Progenitor cell of endocrine pancreas (in vitro differentiated cells): ENCODE measurements at regions not wholly inside any gene's neighbourhood (a gene's known extent, or its start where the extent isn't known, plus 50 kb on each side); places are given as distances from the start of the nearest gene placed in this dataset.
A peak's percentile ranks its signal among the peaks of the same experiment; 100 is the strongest.

Source experiments
- DNase-seq: peaks from one replicate; pipeline ENCODE4 v3.0.0; 2021; ENCODE audit warnings: low spot score; ENCODE audit not compliant: unreplicated experiment
- H3K27ac Mint-ChIP-seq: 2 replicates; pipeline ENCODE4 v1.8.0; 2021; ENCODE audit warnings: mild to moderate bottlenecking, moderate library complexity, mixed read lengths
- H3K27me3 Mint-ChIP-seq: 2 replicates; pipeline ENCODE4 v1.8.0; 2021; ENCODE audit warnings: mixed read lengths
- H3K36me3 Mint-ChIP-seq: 2 replicates; pipeline ENCODE4 v1.8.0; 2022; ENCODE audit warnings: mixed read lengths; ENCODE audit not compliant: insufficient read depth
- H3K4me1 Mint-ChIP-seq: 2 replicates; pipeline ENCODE4 v1.8.0; 2021; ENCODE audit warnings: low read depth, mixed read lengths
- H3K4me3 Mint-ChIP-seq: 2 replicates; pipeline ENCODE4 v1.8.0; 2021; ENCODE audit warnings: low read depth, mild to moderate bottlenecking, moderate library complexity, mixed read lengths
- H3K9me3 Mint-ChIP-seq: 2 replicates; pipeline ENCODE4 v1.8.0; 2021; ENCODE audit warnings: low read depth, mixed read lengths
- TF ChIP-seq, protein P1 (sequence below): fragments of 200-600 bp; sonication (generic); IDR thresholded peaks from one replicate; pipeline ENCODE4 v1.5.0; 2021; ENCODE audit warnings: antibody characterized with exemption, mild to moderate bottlenecking; ENCODE audit not compliant: unreplicated experiment

DNA sequence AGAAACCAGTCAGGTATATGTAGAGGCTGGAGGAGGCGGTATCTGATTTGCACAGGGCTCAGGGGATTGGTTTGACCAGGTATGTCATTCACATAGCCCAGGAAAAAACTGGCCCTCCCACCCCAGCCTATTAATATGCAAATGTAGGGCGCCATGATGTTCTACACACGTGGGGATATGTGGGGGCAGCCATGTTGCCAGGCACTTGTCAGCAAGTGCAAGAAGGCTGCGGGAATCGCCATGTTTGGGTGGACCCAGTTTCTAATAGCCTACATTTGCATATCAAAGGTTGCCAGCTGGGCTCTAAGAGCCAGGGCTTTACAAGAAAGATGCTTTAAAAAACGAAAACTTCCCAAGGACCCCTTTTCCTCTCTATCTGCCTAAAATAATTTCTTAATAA, 335.1 kb downstream of the SMARCA1 start:
- Mint-ChIP-seq H3K36me3 (peaks cover 2% of the 10 kb centered on the region), H3K4me3 (no peak overlapping the region), H3K9me3 (peaks cover 4% of the 10 kb centered on the region), H3K27me3 (peaks cover 33% of the 10 kb centered on the region), H3K27ac (no peak overlapping the region), H3K4me1 (peaks cover 25% of the 10 kb centered on the region)
- DNase-seq, result no peak
- TF ChIP-seq, protein P1, sequence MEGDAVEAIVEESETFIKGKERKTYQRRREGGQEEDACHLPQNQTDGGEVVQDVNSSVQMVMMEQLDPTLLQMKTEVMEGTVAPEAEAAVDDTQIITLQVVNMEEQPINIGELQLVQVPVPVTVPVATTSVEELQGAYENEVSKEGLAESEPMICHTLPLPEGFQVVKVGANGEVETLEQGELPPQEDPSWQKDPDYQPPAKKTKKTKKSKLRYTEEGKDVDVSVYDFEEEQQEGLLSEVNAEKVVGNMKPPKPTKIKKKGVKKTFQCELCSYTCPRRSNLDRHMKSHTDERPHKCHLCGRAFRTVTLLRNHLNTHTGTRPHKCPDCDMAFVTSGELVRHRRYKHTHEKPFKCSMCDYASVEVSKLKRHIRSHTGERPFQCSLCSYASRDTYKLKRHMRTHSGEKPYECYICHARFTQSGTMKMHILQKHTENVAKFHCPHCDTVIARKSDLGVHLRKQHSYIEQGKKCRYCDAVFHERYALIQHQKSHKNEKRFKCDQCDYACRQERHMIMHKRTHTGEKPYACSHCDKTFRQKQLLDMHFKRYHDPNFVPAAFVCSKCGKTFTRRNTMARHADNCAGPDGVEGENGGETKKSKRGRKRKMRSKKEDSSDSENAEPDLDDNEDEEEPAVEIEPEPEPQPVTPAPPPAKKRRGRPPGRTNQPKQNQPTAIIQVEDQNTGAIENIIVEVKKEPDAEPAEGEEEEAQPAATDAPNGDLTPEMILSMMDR, result no peak

DNA sequence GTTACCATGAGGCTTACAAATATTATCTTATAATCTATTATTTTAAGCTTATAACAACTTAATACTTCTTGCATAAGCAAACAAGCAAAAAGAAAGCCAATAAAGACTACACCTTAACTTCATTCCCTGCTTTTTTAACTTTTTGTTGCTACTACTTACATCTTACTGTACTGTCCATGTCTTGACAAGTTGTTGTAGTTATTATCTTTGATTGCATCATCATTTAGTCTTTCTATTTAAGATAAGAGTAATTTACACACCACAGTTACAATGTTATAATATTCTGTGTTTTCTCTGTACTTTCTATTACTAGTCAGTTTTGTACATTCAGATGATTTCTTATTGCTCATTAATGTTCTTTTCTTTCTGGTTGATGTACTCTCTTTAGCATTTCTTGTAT, 346.6 kb downstream of the SMARCA1 start:
- Mint-ChIP-seq H3K27me3 (peaks cover 5% of the 10 kb centered on the region), H3K27ac (no peak overlapping the region), H3K36me3 (peaks cover 17% of the 10 kb centered on the region), H3K9me3 (peaks cover 30% of the 10 kb centered on the region), H3K4me1 (peaks cover 2% of the 10 kb centered on the region), H3K4me3 (no peak overlapping the region)
- TF ChIP-seq, protein P1, result no peak
- no peak for DNase-seq

DNA sequence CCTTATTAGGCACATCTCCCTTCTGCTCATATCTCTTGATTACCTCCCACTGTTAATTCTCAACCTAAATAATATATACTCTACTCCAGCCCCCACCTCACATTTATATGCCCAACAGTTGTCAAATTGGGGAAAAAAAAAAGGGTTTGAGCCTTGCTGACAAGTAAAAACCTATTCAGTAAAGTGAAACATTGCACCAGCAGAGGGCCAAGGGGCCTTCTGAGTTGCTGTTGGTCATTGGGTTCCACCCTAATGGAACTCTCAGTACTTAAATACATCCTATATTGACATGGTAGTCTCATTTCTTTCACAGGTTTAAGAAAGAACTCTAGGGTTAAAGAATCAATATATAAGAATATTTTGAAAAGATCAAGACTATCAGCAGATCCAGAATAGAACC, 362.2 kb downstream of the SMARCA1 start:
- Mint-ChIP-seq H3K27ac (no peak overlapping the region), H3K36me3 (peaks cover 9% of the 10 kb centered on the region), H3K4me1 (no peaks in the 10 kb centered on the region), H3K27me3 (no peaks in the 10 kb centered on the region), H3K9me3 (peaks cover 15% of the 10 kb centered on the region), H3K4me3 (no peak overlapping the region)
- no peak for DNase-seq
- TF ChIP-seq, protein P1, result no peak

DNA sequence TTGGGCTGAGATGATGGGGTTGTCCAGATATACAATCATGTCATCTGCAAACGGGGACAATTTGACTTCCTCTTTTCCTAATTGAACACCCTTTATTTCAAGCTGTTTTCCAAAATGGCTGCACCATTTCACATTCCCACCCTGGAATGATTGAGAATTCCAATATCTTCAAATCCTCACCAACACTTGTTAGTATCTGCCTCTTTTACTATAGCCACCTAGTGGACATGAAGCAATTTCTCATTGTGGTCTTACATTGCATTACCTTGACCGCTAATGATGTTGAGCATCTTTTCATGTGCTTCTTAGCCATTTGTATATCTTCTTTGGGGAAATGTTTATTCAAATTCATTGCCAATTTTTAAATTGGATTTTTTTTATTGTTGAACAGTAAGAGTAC, 364.8 kb downstream of the SMARCA1 start:
- DNase-seq, result no peak
- peaks cover 15% of the 10 kb centered on the region for H3K9me3 Mint-ChIP-seq
- no peaks in the 10 kb centered on the region for H3K4me1 Mint-ChIP-seq
- H3K36me3 Mint-ChIP-seq, result peaks cover 9% of the 10 kb centered on the region
- no peak overlapping the region for H3K4me3 Mint-ChIP-seq
- no peak overlapping the region for H3K27ac Mint-ChIP-seq
- TF ChIP-seq, protein P1, result no peak
- no peaks in the 10 kb centered on the region for H3K27me3 Mint-ChIP-seq

DNA sequence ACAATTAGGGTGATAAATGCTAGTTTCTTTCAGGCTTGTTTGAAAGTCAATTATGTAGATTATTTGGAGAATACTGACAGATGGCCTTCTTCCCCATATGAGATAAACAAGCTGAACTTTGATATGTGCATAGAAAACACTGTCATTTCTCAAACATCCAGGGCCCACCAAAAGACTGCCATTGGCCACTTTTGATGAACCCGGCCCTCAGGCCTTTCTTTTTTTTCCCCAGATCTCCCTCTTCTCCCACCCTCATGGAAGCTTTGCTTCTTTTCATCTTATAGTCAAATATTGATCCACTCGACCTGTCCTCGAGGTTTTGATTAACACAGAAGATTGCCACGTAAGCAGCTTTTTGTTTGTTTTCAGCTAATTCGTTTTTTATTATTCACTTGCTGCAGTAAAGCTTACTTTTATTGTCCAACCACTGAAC, 377.4 kb downstream of the SMARCA1 start:
- Mint-ChIP-seq H3K36me3 (peaks cover 1% of the 10 kb centered on the region), H3K27me3 (no peaks in the 10 kb centered on the region), H3K9me3 (peaks cover 6% of the 10 kb centered on the region), H3K4me3 (no peak overlapping the region), H3K4me1 (peaks cover 61% of the 10 kb centered on the region), H3K27ac (peak overlapping the region; percentile 70)
- no peak for DNase-seq
- TF ChIP-seq, protein P1, result no peak
